GM12878 (cell line): ENCODE measurements at regions not wholly inside any gene's neighbourhood (a gene's known extent, or its start where the extent isn't known, plus 50 kb on each side); places are given as distances from the start of the nearest gene placed in this dataset.
"Not testable (repeated sequence)": the region's sequence is repeated elsewhere in the genome, so short reads cannot be mapped to it uniquely, and the experiment has no call there.

Experiments used
- ATAC-seq: fragments of 200-7000 bp; cut with Tn5 transposase; 3 replicates; pipeline ENCODE4 v1.9.1; 2020; ENCODE audit warnings: mild to moderate bottlenecking, moderate library complexity
- BruUV-seq: library from RNA; stranded (reverse); fragments of 400-500 nt; replicated peaks from 2 replicates; lab custom pipeline; 2021; lab: Mats Ljungman, UMichigan
- CTCF ChIA-PET: fragments of 300-600 bp; sonication (Branson Sonifier 250); formaldehyde crosslinking; extraction: SDS; loops from one replicate; lab custom pipeline; 2021; ENCODE audit warnings: inconsistent platforms; lab: Yijun Ruan, JAX
- POLR2A ChIA-PET: fragments of 350-600 bp; formaldehyde crosslinking; extraction: SDS; loops from one replicate; lab custom pipeline; 2021; ENCODE audit warnings: inconsistent platforms; lab: Charles Lee
- RAD21 ChIA-PET: fragments of 300-600 bp; sonication (Branson Sonifier 250); formaldehyde crosslinking; loops from one replicate; lab custom pipeline; 2023; ENCODE audit warnings: antibody characterized with exemption; ENCODE audit not compliant: unreplicated experiment; lab: Charles Lee
- SMC1A ChIA-PET: fragments of 300-600 bp; sonication (Branson Sonifier 250); formaldehyde crosslinking; loops from one replicate; lab custom pipeline; 2023; ENCODE audit not compliant: unreplicated experiment, uncharacterized antibody; lab: Charles Lee
- DNase-seq: peaks from one replicate; pipeline ENCODE4 v3.0.0-alpha.2; 2011; ENCODE audit warnings: low read depth, low spot score
- FAIRE-seq: peaks from 3 replicates; lab custom pipeline; 2011; peaks lifted over from hg19 to GRCh38; lab: Jason Lieb, UNC
- H2AFZ ChIP-seq: 2 replicates; pipeline ENCODE4 v1.6.0; 2011; ENCODE audit warnings: low read depth, low read length, control low read depth; ENCODE audit not compliant: control insufficient read depth
- H3K27ac ChIP-seq: 2 replicates; pipeline ENCODE4 v1.5.1; 2011; ENCODE audit warnings: control low read depth; ENCODE audit not compliant: control insufficient read depth, insufficient read depth
- H3K27me3 ChIP-seq, 2 experiments: replicated peaks in 1 of 2; 2 replicates each; pipeline versions ENCODE4 v1.6.0 to v1.6.1; 2011; ENCODE audit warnings: low read length in 1 of 2; ENCODE audit not compliant: control insufficient read depth in 2 of 2, insufficient read depth in 2 of 2
- H3K36me3 ChIP-seq, 2 experiments: 2 replicates each; pipeline ENCODE4 v1.5.1; 2011; ENCODE audit warnings: low read length in 1 of 2; ENCODE audit not compliant: control insufficient read depth in 2 of 2, insufficient read depth in 2 of 2
- H3K4me1 ChIP-seq: 2 replicates; pipeline ENCODE4 v1.6.1; 2011; ENCODE audit warnings: mild to moderate bottlenecking, low read length, moderate library complexity, mixed read lengths; ENCODE audit not compliant: control insufficient read depth, insufficient read depth
- H3K4me2 ChIP-seq: 2 replicates; pipeline ENCODE4 v1.6.0; 2011; ENCODE audit warnings: control low read depth; ENCODE audit not compliant: control insufficient read depth, insufficient read depth
- H3K4me3 ChIP-seq: fragments of 200-600 bp; sonication (generic); 2 replicates; pipeline ENCODE4 v1.5.1; 2016
- H3K79me2 ChIP-seq: 2 replicates; pipeline ENCODE4 v1.6.0; 2011; ENCODE audit warnings: low read length; ENCODE audit not compliant: control insufficient read depth, insufficient read depth
- H3K9ac ChIP-seq: 2 replicates; pipeline ENCODE4 v1.8.0; 2011; ENCODE audit warnings: low read length, control low read depth, mixed read lengths; ENCODE audit not compliant: control insufficient read depth, insufficient read depth
- H3K9me3 ChIP-seq: replicated peaks from 3 replicates; pipeline ENCODE4 v1.5.1; 2011; ENCODE audit warnings: mild to moderate bottlenecking, low read length; ENCODE audit not compliant: control insufficient read depth, insufficient read depth
- H4K20me1 ChIP-seq: 2 replicates; pipeline ENCODE4 v1.6.0; 2011; ENCODE audit not compliant: control insufficient read depth, insufficient read depth
- E4F1 ChIP-seq: fragments of 450-650 bp; IDR thresholded peaks from 2 replicates; pipeline ENCODE4 v1.6.1; 2018; ENCODE audit warnings: borderline replicate concordance, mild to moderate bottlenecking; ENCODE audit not compliant: partially characterized antibody
- PBX3 ChIP-seq: IDR thresholded peaks from 2 replicates; pipeline ENCODE4 v1.6.1; 2011; ENCODE audit warnings: mild to moderate bottlenecking, low read depth, low read length, moderate library complexity; ENCODE audit not compliant: insufficient replicate concordance
- SMC3 ChIP-seq: IDR thresholded peaks from 2 replicates; pipeline ENCODE4 v1.6.1; 2011; ENCODE audit warnings: low read length, improper control_type of control experiment, borderline replicate concordance
- SREBF2 ChIP-seq: IDR thresholded peaks from 2 replicates; pipeline ENCODE4 v1.6.1; 2012; ENCODE audit warnings: mild to moderate bottlenecking, low read length
- WGBS: methylation state at CpG from one replicate; pipeline ENCODE4 v1.1.6; 2016; ENCODE audit warnings: low lambda C conversion rate; ENCODE audit not compliant: insufficient replicate concordance, insufficient coverage; ENCODE audit errors: missing lambda C conversion rate; 5-methylcytosine and 5-hydroxymethylcytosine counted together
- in situ Hi-C: fragments of 300-500 bp; cut with MboI; formaldehyde crosslinking; loops from 9 replicates; pipeline ENCODE4 v1.14.3; 2018; ENCODE audit warnings: mixed read lengths
- intact Hi-C: fragments of 100-400 bp; cut with micrococcal nuclease; formaldehyde crosslinking; loops from one replicate; pipeline ENCODE4 v1.14.2; 2022; ENCODE audit not compliant: unreplicated experiment
- TF ChIP-seq, protein P1 (sequence below): fragments of 450-650 bp; formaldehyde crosslinking; IDR thresholded peaks from 2 replicates; pipeline ENCODE4 v1.4.0; 2022; ENCODE audit warnings: mild to moderate bottlenecking, moderate library complexity
- TF ChIP-seq, protein P2 (sequence below), 3 experiments: IDR thresholded peaks in 2 of 3; conservative IDR thresholded peaks in 1 of 3; 2 replicates each; pipeline ENCODE4 v1.5.1; 2011; ENCODE audit warnings: low read depth in 3 of 3, low read length in 3 of 3, mild to moderate bottlenecking in 3 of 3, control low read depth in 2 of 3, moderate library complexity in 2 of 3, inconsistent platforms in 1 of 3, mixed read lengths in 1 of 3; ENCODE audit not compliant: control insufficient read depth in 2 of 3, insufficient read depth in 1 of 3; ENCODE audit errors: extremely low read depth in 1 of 3

DNA sequence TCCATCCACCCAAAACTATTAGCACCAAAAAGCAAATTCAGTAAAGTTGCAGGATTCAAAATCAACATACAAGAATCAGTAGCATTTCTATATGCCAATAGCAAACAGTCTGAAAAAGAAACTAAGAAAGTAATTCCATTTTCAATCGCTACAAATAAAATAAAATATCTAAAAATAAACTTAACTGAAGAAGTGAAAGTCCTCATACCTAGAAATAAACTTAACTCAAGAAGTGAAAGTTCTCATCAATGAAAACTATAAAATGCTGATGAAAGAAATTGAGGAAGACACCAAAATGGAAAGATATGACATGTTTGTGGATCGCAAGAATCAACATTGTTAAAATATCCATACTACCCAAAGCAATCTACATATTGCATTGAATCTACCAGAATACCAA lies 103.0 kb upstream of the ARID1B start (continued):
- no peak for TF ChIP-seq PBX3

DNA sequence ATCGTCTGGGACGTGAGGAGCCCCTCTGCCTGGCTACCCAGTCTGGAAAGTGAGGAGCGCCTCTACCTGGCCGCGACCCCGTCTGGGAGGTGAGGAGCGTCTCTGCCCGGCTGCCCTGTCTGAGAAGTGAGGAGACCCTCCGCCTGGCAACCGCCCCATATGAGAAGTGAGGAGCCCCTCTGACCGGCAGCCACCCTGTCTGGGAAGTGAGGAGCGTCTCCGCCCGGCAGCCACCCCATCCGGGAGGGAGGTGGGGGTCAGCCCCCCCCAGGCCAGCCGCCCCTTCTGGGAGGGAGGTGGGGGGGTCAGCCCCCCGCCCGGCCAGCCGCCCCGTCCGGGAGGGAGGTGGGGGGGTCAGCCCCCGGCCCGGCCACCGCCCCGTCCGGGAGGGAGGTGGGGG lies 107.1 kb upstream of the ARID1B start:
- in situ Hi-C loops, DNase-seq, H2AFZ ChIP-seq, FAIRE-seq, H3K79me2 ChIP-seq, POLR2A ChIA-PET, H3K27me3 ChIP-seq, H3K4me1 ChIP-seq, CTCF ChIA-PET, H3K4me3 ChIP-seq, H3K9ac ChIP-seq, BruUV-seq, intact Hi-C loops, H3K4me2 ChIP-seq, SMC1A ChIA-PET, H3K36me3 ChIP-seq, RAD21 ChIA-PET, H3K27ac ChIP-seq, H4K20me1 ChIP-seq, ATAC-seq: not testable (repeated sequence)
- no CpG with 5 or more reads among the region's 26 CpGs for WGBS
- H3K9me3 ChIP-seq = peaks cover 11% of the 10 kb centered on the region

DNA sequence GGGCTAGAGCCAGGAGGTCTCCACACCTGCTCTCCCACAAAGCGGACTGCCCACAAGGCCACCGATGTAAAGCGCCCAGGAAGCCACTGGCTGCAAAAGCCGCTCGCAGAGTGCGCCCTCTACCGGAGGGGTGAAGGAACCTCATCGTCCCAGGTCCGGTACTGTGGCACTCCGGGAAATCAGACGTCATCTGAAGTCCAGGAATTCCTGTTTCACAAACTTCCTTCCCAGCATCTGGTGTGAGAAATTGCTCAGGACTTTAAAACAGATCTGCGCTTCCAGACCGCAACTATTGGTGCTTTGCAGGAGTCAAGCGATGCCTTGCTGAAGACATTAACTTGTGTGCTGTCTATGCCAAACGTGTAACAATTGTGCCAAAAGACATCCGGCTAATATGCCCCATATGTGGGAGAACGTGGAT lies 115.1 kb upstream of the ARID1B start:
- BruUV-seq = no TSS peak
- no peak for FAIRE-seq
- Histone ChIP-seq H3K4me3 (no peak overlapping the region), H4K20me1 (no peaks in the 10 kb centered on the region), H3K27ac (no peak overlapping the region), H3K36me3 (no peaks in the 10 kb centered on the region), H3K9me3 (peaks cover 4% of the 10 kb centered on the region; the same call in 1 of the 3 replicates), H3K4me1 (peaks cover 17% of the 10 kb centered on the region), H2AFZ (no peak overlapping the region), H3K9ac (no peak overlapping the region), H3K4me2 (no peak overlapping the region), H3K79me2 (no peaks in the 10 kb centered on the region), H3K27me3 (no peaks in the 10 kb centered on the region)
- SMC1A ChIA-PET = no interaction called here
- POLR2A ChIA-PET = no interaction called here
- CTCF ChIA-PET = no interaction called here
- intact Hi-C loops (no loop called here), in situ Hi-C loops (no loop called here)
- WGBS = 78% methylated on average over 17 of the region's 17 CpGs
- no peak for DNase-seq
- RAD21 ChIA-PET = no interaction called here
- ATAC-seq = no peak
- TF ChIP-seq E4F1 = no peak
- no peak for TF ChIP-seq SREBF2
- no peak for TF ChIP-seq SMC3
- TF ChIP-seq, protein P1, sequence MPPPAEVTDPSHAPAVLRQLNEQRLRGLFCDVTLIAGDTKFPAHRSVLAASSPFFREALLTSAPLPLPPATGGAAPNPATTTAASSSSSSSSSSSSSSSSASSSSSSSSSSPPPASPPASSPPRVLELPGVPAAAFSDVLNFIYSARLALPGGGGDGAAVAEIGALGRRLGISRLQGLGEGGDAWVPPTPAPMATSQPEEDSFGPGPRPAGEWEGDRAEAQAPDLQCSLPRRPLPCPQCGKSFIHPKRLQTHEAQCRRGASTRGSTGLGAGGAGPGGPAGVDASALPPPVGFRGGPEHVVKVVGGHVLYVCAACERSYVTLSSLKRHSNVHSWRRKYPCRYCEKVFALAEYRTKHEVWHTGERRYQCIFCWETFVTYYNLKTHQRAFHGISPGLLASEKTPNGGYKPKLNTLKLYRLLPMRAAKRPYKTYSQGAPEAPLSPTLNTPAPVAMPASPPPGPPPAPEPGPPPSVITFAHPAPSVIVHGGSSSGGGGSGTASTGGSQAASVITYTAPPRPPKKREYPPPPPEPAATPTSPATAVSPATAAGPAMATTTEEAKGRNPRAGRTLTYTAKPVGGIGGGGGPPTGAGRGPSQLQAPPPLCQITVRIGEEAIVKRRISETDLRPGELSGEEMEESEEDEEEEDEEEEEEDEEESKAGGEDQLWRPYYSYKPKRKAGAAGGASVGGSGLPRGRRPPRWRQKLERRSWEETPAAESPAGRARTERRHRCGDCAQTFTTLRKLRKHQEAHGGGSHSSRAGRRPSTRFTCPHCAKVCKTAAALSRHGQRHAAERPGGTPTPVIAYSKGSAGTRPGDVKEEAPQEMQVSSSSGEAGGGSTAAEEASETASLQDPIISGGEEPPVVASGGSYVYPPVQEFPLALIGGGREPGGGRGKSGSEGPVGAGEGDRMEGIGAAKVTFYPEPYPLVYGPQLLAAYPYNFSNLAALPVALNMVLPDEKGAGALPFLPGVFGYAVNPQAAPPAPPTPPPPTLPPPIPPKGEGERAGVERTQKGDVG (CRISPR knock-in tag) = no peak
- TF ChIP-seq, protein P2, sequence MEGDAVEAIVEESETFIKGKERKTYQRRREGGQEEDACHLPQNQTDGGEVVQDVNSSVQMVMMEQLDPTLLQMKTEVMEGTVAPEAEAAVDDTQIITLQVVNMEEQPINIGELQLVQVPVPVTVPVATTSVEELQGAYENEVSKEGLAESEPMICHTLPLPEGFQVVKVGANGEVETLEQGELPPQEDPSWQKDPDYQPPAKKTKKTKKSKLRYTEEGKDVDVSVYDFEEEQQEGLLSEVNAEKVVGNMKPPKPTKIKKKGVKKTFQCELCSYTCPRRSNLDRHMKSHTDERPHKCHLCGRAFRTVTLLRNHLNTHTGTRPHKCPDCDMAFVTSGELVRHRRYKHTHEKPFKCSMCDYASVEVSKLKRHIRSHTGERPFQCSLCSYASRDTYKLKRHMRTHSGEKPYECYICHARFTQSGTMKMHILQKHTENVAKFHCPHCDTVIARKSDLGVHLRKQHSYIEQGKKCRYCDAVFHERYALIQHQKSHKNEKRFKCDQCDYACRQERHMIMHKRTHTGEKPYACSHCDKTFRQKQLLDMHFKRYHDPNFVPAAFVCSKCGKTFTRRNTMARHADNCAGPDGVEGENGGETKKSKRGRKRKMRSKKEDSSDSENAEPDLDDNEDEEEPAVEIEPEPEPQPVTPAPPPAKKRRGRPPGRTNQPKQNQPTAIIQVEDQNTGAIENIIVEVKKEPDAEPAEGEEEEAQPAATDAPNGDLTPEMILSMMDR (IDR thresholded peaks at IDR 0.05 in 2 of 3, conservative IDR thresholded peaks at IDR 0.05 in 1 of 3; ENCODE audit: control insufficient read depth in 2 of 3, extremely low read depth in 1 of 3, insufficient read depth in 1 of 3, low read depth in 3 of 3, low read length in 3 of 3) = no peak
